ENCODE measurements at regions not wholly inside any gene's neighbourhood (a gene's known extent, or its start where the extent isn't known, plus 50 kb on each side); places are given as distances from the start of the nearest gene placed in this dataset.

DNA sequence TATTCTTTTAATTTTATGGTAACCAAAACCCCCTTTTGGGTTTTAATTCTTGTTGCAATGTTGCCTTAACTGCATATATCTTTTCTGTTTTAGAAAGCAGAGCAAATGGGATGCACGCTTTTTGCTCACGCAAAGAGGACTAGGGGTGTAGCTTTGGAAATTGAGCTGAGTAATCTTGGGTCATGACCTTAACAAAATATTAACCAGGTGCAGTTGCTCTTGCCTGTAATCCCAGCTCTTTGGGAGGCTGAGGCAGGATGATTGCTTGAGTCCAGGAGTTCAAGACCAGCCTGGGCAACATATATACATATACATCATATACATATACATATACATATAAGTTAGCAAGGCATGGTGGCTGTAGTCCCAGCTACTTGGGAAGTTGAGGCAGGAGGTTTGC lies 172.9 kb upstream of the BMPER start:
- in situ Hi-C loops (cut with MboI) = no loop called here

More for the DNA sequence above, 172.9 kb upstream of the BMPER start:
- ChIA-PET POLR2A (interaction anchor here (0.6 kb wide), 1 partner anchor 675 kb away, joined by 3 read pairs; no protein-coding TSS in a partner anchor), CTCF (ENCODE audit: low intra/inter-chr PET ratio) (no interaction called here)
- WGBS (ENCODE audit: insufficient coverage, low coverage, missing lambda C conversion rate) = 0% methylated on average over 2 of the region's 2 CpGs
- BruUV-seq (replicated peaks) = no TSS peak
- Histone ChIP-seq H3K36me3 (ENCODE audit: control insufficient read depth, insufficient read depth, low read length) (no peaks in the 10 kb centered on the region), H3K9ac (ENCODE audit: insufficient read depth in 1 of 2, low read depth in 2 of 2, low read length in 2 of 2) (no peak overlapping the region), H3K9me1 (ENCODE audit: control insufficient read depth, insufficient read depth, low read length) (no peaks in the 10 kb centered on the region), H3K4me2 (ENCODE audit: insufficient read depth, low read length) (no peak overlapping the region), H3K79me2 (ENCODE audit: control insufficient read depth, insufficient read depth, low read length) (no peaks in the 10 kb centered on the region), H3K27ac (ENCODE audit: extremely low read depth, low read depth, low read length) (no peak overlapping the region), H4K20me1 (replicated peaks; ENCODE audit: control insufficient read depth, insufficient read depth, low read length) (no peaks in the 10 kb centered on the region; the same call in none of the 2 replicates), H2AFZ (ENCODE audit: low read depth, low read length) (no peak overlapping the region), H3K9me3 (replicated peaks; ENCODE audit: control insufficient read depth, insufficient read depth, low read depth, low read length) (no peaks in the 10 kb centered on the region), H3K27me3 (ENCODE audit: control insufficient read depth in 2 of 2, insufficient read depth in 2 of 2, low read length in 2 of 2) (peaks cover 0 to 4% of the 10 kb centered on the region in 2 experiments; a peak in 3 of 5 replicates), H3K4me1 (replicated peaks in 1 of 2; ENCODE audit: control insufficient read depth in 2 of 2, insufficient read depth in 2 of 2, low read length in 2 of 2) (no peaks in the 10 kb centered on the region), H3K4me3 (no peak overlapping the region)
- FAIRE-seq (no peak), ATAC-seq (no peak), DNase-seq (ENCODE audit: extremely low read depth in 1 of 4, low spot score in 3 of 4) (no peak)
- intact Hi-C loops (cut with micrococcal nuclease) = no loop called here
- no peak for TF ChIP-seq ADNP (tag; IDR thresholded peaks at IDR 0.05)
- no peak for TF ChIP-seq SAFB (IDR thresholded peaks at IDR 0.05; ENCODE audit: borderline replicate concordance, low read depth, low read length)
- TF ChIP-seq NELFE (IDR thresholded peaks at IDR 0.05; ENCODE audit: insufficient read depth, insufficient read length) = no peak
- TF ChIP-seq ZSCAN29 (IDR thresholded peaks at IDR 0.05) = no peak
- no peak for TF ChIP-seq RFX1 (IDR thresholded peaks at IDR 0.05)
- TF ChIP-seq PCBP1 (IDR thresholded peaks at IDR 0.05; ENCODE audit: low read depth, low read length, poor library complexity, severe bottlenecking) = no peak
- TF ChIP-seq, protein P1, sequence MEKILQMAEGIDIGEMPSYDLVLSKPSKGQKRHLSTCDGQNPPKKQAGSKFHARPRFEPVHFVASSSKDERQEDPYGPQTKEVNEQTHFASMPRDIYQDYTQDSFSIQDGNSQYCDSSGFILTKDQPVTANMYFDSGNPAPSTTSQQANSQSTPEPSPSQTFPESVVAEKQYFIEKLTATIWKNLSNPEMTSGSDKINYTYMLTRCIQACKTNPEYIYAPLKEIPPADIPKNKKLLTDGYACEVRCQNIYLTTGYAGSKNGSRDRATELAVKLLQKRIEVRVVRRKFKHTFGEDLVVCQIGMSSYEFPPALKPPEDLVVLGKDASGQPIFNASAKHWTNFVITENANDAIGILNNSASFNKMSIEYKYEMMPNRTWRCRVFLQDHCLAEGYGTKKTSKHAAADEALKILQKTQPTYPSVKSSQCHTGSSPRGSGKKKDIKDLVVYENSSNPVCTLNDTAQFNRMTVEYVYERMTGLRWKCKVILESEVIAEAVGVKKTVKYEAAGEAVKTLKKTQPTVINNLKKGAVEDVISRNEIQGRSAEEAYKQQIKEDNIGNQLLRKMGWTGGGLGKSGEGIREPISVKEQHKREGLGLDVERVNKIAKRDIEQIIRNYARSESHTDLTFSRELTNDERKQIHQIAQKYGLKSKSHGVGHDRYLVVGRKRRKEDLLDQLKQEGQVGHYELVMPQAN (IDR thresholded peaks at IDR 0.05; ENCODE audit: borderline replicate concordance) = no peak
- no peak for TF ChIP-seq ZNF584 (CRISPR knock-in tag; IDR thresholded peaks at IDR 0.05; ENCODE audit: low read depth)
- TF ChIP-seq FOXA3 (CRISPR knock-in tag; conservative IDR thresholded peaks at IDR 0.05 in 1 of 2, IDR thresholded peaks at IDR 0.05 in 1 of 2) = no peak
- TF ChIP-seq, protein P2, sequence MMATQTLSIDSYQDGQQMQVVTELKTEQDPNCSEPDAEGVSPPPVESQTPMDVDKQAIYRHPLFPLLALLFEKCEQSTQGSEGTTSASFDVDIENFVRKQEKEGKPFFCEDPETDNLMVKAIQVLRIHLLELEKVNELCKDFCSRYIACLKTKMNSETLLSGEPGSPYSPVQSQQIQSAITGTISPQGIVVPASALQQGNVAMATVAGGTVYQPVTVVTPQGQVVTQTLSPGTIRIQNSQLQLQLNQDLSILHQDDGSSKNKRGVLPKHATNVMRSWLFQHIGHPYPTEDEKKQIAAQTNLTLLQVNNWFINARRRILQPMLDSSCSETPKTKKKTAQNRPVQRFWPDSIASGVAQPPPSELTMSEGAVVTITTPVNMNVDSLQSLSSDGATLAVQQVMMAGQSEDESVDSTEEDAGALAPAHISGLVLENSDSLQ (IDR thresholded peaks at IDR 0.05) = no peak
- no peak for TF ChIP-seq NFRKB (IDR thresholded peaks at IDR 0.05; ENCODE audit: low read depth)
